ENCODE measurements at regions not wholly inside any gene's neighbourhood (a gene's known extent, or its start where the extent isn't known, plus 50 kb on each side); places are given as distances from the start of the nearest gene placed in this dataset.

GRCh38 chr6:10122164-10122563, 292.7 kb downstream of the TFAP2A start:
- H3K27ac ChIP-seq, result no peak overlapping the region
- in situ Hi-C loops (cut with MboI; ENCODE audit: low sequenced_read_pairs in 4 of 4), result no loop called here
- H3K36me3 ChIP-seq, result no peaks in the 10 kb centered on the region
- no peak for TF ChIP-seq POLR2A (IDR thresholded peaks at IDR 0.05)
- TF ChIP-seq CTCF (IDR thresholded peaks at IDR 0.05 in 4 of 5, conservative IDR thresholded peaks at IDR 0.05 in 1 of 5), result no peak
- no peaks in the 10 kb centered on the region for H3K4me1 ChIP-seq
- ATAC-seq, result no peak
- DNase-seq, result no peak
- H3K9me3 ChIP-seq, result no peaks in the 10 kb centered on the region
- intact Hi-C loops (cut with DNase I; ENCODE audit: low total_unique reads), result no loop called here
- H3K4me3 ChIP-seq, result no peak overlapping the region
- no peaks in the 10 kb centered on the region for H3K27me3 ChIP-seq

DNA sequence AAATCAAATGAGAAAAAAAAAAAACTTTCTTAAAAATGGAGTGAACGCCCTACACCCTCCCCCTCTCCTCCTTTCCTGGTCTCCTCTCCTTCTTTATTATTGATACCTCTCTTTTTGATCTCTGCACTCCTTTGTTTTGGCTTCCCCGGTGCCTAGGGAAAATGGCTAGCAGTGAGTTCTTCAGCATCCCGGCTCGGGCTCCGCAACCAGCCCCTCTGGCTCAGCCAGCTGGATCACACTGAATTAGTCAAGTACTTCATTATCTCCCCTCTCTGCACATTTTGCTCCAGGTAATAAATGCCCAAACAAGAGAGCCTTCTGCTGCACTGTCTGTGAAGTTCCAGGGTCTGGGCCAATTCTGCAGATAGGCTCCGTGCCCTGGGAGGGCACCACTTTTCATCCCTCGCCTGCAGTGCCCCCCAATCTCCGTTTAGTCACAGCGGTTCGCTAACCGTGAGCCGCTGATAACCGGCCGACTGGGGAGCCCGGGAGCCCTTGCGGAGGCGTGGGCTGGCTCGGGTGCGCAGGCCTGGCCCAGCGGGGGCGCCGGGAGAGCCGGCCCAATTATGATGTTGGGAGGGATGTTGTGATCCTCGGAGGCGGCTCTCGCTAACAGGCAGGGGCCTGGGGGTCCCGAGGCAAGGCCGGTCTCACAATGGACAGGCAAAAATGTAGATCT, 301.9 kb downstream of the TFAP2A start:
- DNase-seq, result no peak
- in situ Hi-C loops (cut with MboI; ENCODE audit: low sequenced_read_pairs in 4 of 4), result no loop called here

GRCh38 chr6:10111975-10112374, 302.9 kb downstream of the TFAP2A start:
- peaks cover 5 to 7% (median 5%) of the 10 kb centered on the region in 3 donors for H3K27me3 ChIP-seq
- ATAC-seq, result no peak
- no peak for DNase-seq
- H3K9me3 ChIP-seq, result no peaks in the 10 kb centered on the region
- intact Hi-C loops (cut with DNase I; ENCODE audit: low total_unique reads) (no loop called here), in situ Hi-C loops (cut with MboI; ENCODE audit: low sequenced_read_pairs in 4 of 4) (no loop called here)
- TF ChIP-seq POLR2A (IDR thresholded peaks at IDR 0.05) (no peak), CTCF (IDR thresholded peaks at IDR 0.05 in 4 of 5, conservative IDR thresholded peaks at IDR 0.05 in 1 of 5) (no peak)
- no peak overlapping the region for H3K27ac ChIP-seq
- H3K4me3 ChIP-seq, result no peak overlapping the region
- H3K36me3 ChIP-seq, result no peaks in the 10 kb centered on the region
- H3K4me1 ChIP-seq, result no peaks in the 10 kb centered on the region

More for the DNA sequence above, 301.9 kb downstream of the TFAP2A start:
- peaks cover 5 to 7% (median 5%) of the 10 kb centered on the region in 3 donors for H3K27me3 ChIP-seq
- TF ChIP-seq CTCF (IDR thresholded peaks at IDR 0.05 in 4 of 5, conservative IDR thresholded peaks at IDR 0.05 in 1 of 5) (no peak), POLR2A (IDR thresholded peaks at IDR 0.05) (no peak)
- H3K4me1 ChIP-seq, result no peaks in the 10 kb centered on the region
- no peak overlapping the region for H3K4me3 ChIP-seq
- no peaks in the 10 kb centered on the region for H3K9me3 ChIP-seq
- no peak overlapping the region for H3K27ac ChIP-seq
- H3K36me3 ChIP-seq, result no peaks in the 10 kb centered on the region
- intact Hi-C loops (cut with DNase I; ENCODE audit: low total_unique reads), result no loop called here
- no peak for ATAC-seq

DNA sequence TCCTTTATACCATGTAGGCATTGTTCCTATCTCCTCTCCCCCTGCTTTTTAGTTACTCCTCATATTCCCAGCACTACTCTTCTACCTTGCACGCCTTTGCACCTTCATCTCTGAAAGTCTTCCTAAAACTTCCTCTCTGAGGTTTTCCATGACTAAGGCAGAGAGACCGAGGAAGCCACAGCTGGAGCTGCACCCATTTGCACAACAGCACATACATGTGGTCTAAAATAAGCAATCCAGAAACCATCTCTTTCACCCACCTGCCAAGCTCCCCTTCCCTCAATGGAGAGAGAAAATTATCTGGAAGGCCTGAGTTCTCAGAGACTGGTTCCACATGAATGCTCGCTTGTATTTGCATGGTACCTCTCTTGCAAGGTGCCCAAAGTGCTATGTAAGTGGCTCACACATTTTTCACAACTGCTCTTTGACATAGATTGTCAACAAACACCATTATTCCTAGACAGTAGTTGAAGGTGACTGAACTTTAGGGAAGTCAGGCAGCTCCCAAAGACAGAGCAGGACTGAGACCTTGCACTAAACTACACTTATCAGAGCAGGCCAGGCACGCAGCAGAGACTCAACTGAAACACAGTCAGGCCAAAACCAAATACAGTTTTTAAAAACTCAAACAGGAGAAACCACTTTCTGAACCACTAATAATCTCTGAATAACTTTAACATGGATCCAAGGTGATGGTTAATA, 313.2 kb downstream of the TFAP2A start:
- ATAC-seq (no peak), DNase-seq (no peak)
- no peaks in the 10 kb centered on the region for H3K36me3 ChIP-seq
- in situ Hi-C loops (cut with MboI; ENCODE audit: low sequenced_read_pairs in 4 of 4), result no loop called here
- H3K27me3 ChIP-seq, result no peaks in the 10 kb centered on the region
- intact Hi-C loops (cut with DNase I; ENCODE audit: low total_unique reads), result no loop called here
- no peak overlapping the region for H3K27ac ChIP-seq
- H3K9me3 ChIP-seq, result no peaks in the 10 kb centered on the region
- TF ChIP-seq POLR2A (IDR thresholded peaks at IDR 0.05), result no peak
- H3K4me1 ChIP-seq, result no peaks in the 10 kb centered on the region
- H3K4me3 ChIP-seq, result no peak overlapping the region

GRCh38 chr6:10099529-10100140, 315.2 kb downstream of the TFAP2A start:
- intact Hi-C loops (cut with DNase I; ENCODE audit: low total_unique reads), result no loop called here
- Histone ChIP-seq H3K4me1 (no peaks in the 10 kb centered on the region), H3K36me3 (no peaks in the 10 kb centered on the region), H3K27ac (no peak overlapping the region), H3K27me3 (no peaks in the 10 kb centered on the region), H3K4me3 (no peak overlapping the region), H3K9me3 (no peaks in the 10 kb centered on the region)
- DNase-seq, result no peak
- ATAC-seq, result no peak
- in situ Hi-C loops (cut with MboI; ENCODE audit: low sequenced_read_pairs in 4 of 4), result no loop called here
- TF ChIP-seq POLR2A (IDR thresholded peaks at IDR 0.05), result no peak
- no peak for TF ChIP-seq CTCF (IDR thresholded peaks at IDR 0.05 in 4 of 5, conservative IDR thresholded peaks at IDR 0.05 in 1 of 5)

All from gastrocnemius medialis (tissue), 4 donors.